GM23248 (cell line): ENCODE measurements at regions not wholly inside any gene's neighbourhood (a gene's known extent, or its start where the extent isn't known, plus 50 kb on each side); places are given as distances from the start of the nearest gene placed in this dataset.

Experiments
- EZH2 ChIP-seq: fragments of 200-600 bp; sonication (generic); IDR thresholded peaks from 2 replicates; pipeline ENCODE4 v1.6.1; 2018; ENCODE audit warnings: antibody characterized with exemption, mild to moderate bottlenecking; ENCODE audit not compliant: insufficient read depth, poor library complexity, severe bottlenecking
- EZH2phosphoT487 ChIP-seq: fragments of 200-600 bp; sonication (generic); IDR thresholded peaks from 2 replicates; pipeline ENCODE4 v1.6.1; 2018; ENCODE audit warnings: antibody characterized with exemption, moderate library complexity, mild to moderate bottlenecking, low read depth; ENCODE audit not compliant: insufficient read depth

GRCh38 chr9:89945133-89945532 lies 340.3 kb downstream of the GADD45G start:
- TF ChIP-seq EZH2phosphoT487 (no peak), EZH2 (no peak)
